Nephron progenitor cell (in vitro differentiated cells): ENCODE measurements at regions not wholly inside any gene's neighbourhood (a gene's known extent, or its start where the extent isn't known, plus 50 kb on each side); places are given as distances from the start of the nearest gene placed in this dataset.

Source experiments
- DNase-seq: peaks from one replicate; pipeline ENCODE4 v3.0.0; 2021
- H3K27ac Mint-ChIP-seq: 2 replicates; pipeline ENCODE4 v1.8.0; 2021; ENCODE audit warnings: mild to moderate bottlenecking, moderate library complexity, mixed read lengths
- H3K27me3 Mint-ChIP-seq: 2 replicates; pipeline ENCODE4 v1.8.0; 2021; ENCODE audit warnings: mild to moderate bottlenecking, low read depth, mixed read lengths; ENCODE audit not compliant: poor library complexity
- H3K36me3 Mint-ChIP-seq: 2 replicates; pipeline ENCODE4 v1.8.0; 2021; ENCODE audit warnings: low read depth, mixed read lengths
- H3K4me1 Mint-ChIP-seq: 2 replicates; pipeline ENCODE4 v1.8.0; 2021; ENCODE audit warnings: mixed read lengths
- H3K4me3 Mint-ChIP-seq: 2 replicates; pipeline ENCODE4 v1.8.0; 2021; ENCODE audit warnings: mild to moderate bottlenecking, moderate library complexity, mixed read lengths
- H3K9me3 Mint-ChIP-seq: 2 replicates; pipeline ENCODE4 v1.8.0; 2021; ENCODE audit warnings: mild to moderate bottlenecking, moderate library complexity, mixed read lengths
- CTCF ChIP-seq: fragments of 200-600 bp; sonication (generic); IDR thresholded peaks from 2 replicates; pipeline ENCODE4 v1.5.0; 2021; ENCODE audit warnings: antibody characterized with exemption

GRCh38 chr2:239726631-239727181, 298.4 kb downstream of the NDUFA10 start:
- no peak for TF ChIP-seq CTCF
- Mint-ChIP-seq H3K36me3 (no peaks in the 10 kb centered on the region), H3K4me3 (no peak overlapping the region), H3K9me3 (no peaks in the 10 kb centered on the region), H3K27me3 (peaks cover 9% of the 10 kb centered on the region), H3K27ac (no peak overlapping the region), H3K4me1 (peaks cover 33% of the 10 kb centered on the region)
- no peak for DNase-seq

- no peak for DNase-seq
- Mint-ChIP-seq H3K4me1 (peaks cover 27% of the 10 kb centered on the region), H3K4me3 (no peak overlapping the region), H3K27ac (no peak overlapping the region), H3K27me3 (peaks cover 9% of the 10 kb centered on the region), H3K9me3 (no peaks in the 10 kb centered on the region), H3K36me3 (no peaks in the 10 kb centered on the region)
- no peak for TF ChIP-seq CTCF
Measured at GRCh38 chr2:239726091-239726591, 299.0 kb downstream of the NDUFA10 start.

GRCh38 chr2:239725551-239725890, 299.6 kb downstream of the NDUFA10 start:
- DNase-seq = no peak
- no peak for TF ChIP-seq CTCF
- Mint-ChIP-seq H3K9me3 (no peaks in the 10 kb centered on the region), H3K27ac (no peak overlapping the region), H3K27me3 (peaks cover 7% of the 10 kb centered on the region), H3K36me3 (no peaks in the 10 kb centered on the region), H3K4me3 (no peak overlapping the region), H3K4me1 (peaks cover 21% of the 10 kb centered on the region)

GRCh38 chr2:239724851-239725550, 300.1 kb downstream of the NDUFA10 start:
- no peak for TF ChIP-seq CTCF
- H3K4me1 Mint-ChIP-seq = peaks cover 20% of the 10 kb centered on the region
- DNase-seq = no peak
- H3K36me3 Mint-ChIP-seq = no peaks in the 10 kb centered on the region
- no peaks in the 10 kb centered on the region for H3K9me3 Mint-ChIP-seq
- peaks cover 6% of the 10 kb centered on the region for H3K27me3 Mint-ChIP-seq
- no peak overlapping the region for H3K4me3 Mint-ChIP-seq
- H3K27ac Mint-ChIP-seq = no peak overlapping the region

- Mint-ChIP-seq H3K9me3 (no peaks in the 10 kb centered on the region), H3K36me3 (no peaks in the 10 kb centered on the region), H3K27me3 (peaks cover 6% of the 10 kb centered on the region), H3K4me3 (no peak overlapping the region), H3K4me1 (peaks cover 20% of the 10 kb centered on the region), H3K27ac (no peak overlapping the region)
- TF ChIP-seq CTCF = no peak
- DNase-seq = no peak
Measured at GRCh38 chr2:239724194-239724849, 300.8 kb downstream of the NDUFA10 start.
